Lower leg skin (tissue), 3 donors: ENCODE measurements at regions not wholly inside any gene's neighbourhood (a gene's known extent, or its start where the extent isn't known, plus 50 kb on each side); places are given as distances from the start of the nearest gene placed in this dataset.
"Not testable (repeated sequence)": the region's sequence is repeated elsewhere in the genome, so short reads cannot be mapped to it uniquely, and the experiment has no call there.

Experiments used
- DNase-seq, 2 donors: peaks; one replicate each; pipeline ENCODE4 v3.0.0-alpha.2; 2019; ENCODE audit warnings: low spot score in 2 of 2
- H3K4me3 ChIP-seq: fragments of 200-600 bp; sonication (generic); 2 replicates; pipeline ENCODE4 v1.5.1; 2017; ENCODE audit warnings: mild to moderate bottlenecking, low read depth; ENCODE audit not compliant: poor library complexity, severe bottlenecking
- WGBS, 2 donors: methylation state at CpG; one replicate each; pipeline ENCODE4 v1.1.5; 2018; 5-methylcytosine and 5-hydroxymethylcytosine counted together
- intact Hi-C: fragments of 100-400 bp; cut with DNase I; formaldehyde crosslinking; loops from one replicate; pipeline ENCODE4 v1.15.0; 2023; ENCODE audit warnings: low total_unique reads

DNA sequence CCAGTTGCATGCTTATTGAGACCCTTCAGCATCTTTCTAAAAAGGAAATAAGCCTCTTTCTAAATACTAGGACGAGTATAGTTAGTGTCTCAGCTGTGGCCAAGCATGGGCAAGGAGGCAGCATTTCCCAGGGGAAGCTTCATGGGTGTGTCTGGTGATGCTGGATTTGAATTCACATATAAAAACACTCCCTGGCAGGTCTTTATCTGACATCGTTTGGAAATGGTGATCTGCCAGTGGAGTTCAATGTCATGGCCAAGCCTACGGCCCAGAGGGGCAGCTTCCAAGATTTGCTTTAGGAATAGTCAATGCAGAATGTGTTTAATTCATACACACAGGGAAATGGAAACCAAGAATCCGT is 94.7 kb downstream of the SRGAP2 start:
- DNase-seq, H3K4me3 ChIP-seq, intact Hi-C loops: not testable (repeated sequence)
- WGBS, 2 donors = 33% methylated on average over 1 of the region's 4 CpGs

GRCh38 chr1:206299181-206299791 is 95.9 kb downstream of the SRGAP2 start:
- intact Hi-C loops, H3K4me3 ChIP-seq, DNase-seq: not testable (repeated sequence)
- 100% methylated on average over 1 to 2 of the region's 5 CpGs for WGBS, 2 donors

GRCh38 chr1:206299942-206300341 is 96.6 kb downstream of the SRGAP2 start:
- WGBS, 2 donors = no CpG with 5 or more reads among the region's 2 CpGs
- intact Hi-C loops, H3K4me3 ChIP-seq, DNase-seq: not testable (repeated sequence)

DNA sequence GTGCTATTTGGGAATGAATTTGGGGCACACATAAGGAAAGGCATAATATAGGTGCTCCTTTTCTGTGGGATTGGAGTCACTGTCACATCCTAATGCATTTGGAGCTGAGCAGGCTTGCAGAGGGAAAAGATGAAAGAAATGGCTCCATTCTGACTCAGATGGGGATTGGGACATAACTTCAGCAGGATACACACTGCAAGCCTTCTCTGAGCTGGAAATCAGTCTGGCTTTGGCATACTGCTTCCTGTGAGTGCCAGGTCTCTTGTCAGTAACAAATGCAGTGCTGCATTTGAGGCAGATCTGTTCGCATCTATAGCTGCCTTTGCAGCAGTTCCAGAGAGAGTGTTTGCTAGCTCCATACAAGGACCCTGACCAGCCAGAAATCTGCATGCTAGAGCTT is 98.7 kb downstream of the SRGAP2 start:
- intact Hi-C loops, DNase-seq, H3K4me3 ChIP-seq: not testable (repeated sequence)
- no CpG with 5 or more reads among the region's 1 CpG for WGBS, 2 donors

DNA sequence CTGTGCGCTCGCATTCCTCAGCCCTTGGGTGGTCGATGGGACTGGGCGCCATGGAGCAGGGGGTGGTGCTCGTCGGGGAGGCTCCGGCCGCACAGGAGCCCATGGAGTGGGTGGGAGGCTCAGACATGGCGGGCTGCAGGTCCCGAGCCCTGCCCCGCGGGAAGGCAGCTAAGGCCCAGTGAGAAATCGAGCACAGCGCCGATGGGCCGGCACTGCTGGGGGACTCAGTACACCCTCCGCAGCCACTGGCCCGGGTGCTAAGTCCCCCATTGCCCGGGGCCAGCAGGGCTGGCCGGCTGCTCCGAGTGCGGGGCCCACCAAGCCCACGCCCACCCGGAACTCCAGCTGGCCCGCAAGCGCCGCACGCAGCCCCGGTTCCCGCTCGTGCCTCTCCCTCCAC is 104.1 kb downstream of the SRGAP2 start:
- DNase-seq, H3K4me3 ChIP-seq, intact Hi-C loops: not testable (repeated sequence)
- 91 to 100% methylated on average over 8 to 12 of the region's 31 CpGs for WGBS, 2 donors

DNA sequence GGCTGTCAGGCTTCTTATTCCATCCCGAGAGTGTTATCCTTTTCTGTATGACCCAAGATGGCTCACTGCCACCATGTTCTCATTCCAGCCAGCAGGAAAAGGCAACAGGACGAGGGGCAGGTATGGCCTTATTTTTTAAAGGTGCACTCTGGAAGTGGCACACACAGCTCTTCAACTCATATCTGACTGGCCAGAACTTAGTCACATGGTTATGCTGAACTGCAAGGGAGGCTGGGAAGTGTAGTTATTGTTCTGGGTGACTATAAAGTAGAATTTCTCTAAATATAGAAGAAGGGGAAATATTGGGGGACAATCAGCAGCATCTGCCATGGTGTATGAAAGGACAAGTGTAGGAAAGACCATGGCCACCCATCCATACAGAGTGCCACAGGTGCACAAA is 107.6 kb downstream of the SRGAP2 start:
- intact Hi-C loops, DNase-seq, H3K4me3 ChIP-seq: not testable (repeated sequence)
- no CpG with 5 or more reads among the region's 2 CpGs for WGBS, 2 donors

DNA sequence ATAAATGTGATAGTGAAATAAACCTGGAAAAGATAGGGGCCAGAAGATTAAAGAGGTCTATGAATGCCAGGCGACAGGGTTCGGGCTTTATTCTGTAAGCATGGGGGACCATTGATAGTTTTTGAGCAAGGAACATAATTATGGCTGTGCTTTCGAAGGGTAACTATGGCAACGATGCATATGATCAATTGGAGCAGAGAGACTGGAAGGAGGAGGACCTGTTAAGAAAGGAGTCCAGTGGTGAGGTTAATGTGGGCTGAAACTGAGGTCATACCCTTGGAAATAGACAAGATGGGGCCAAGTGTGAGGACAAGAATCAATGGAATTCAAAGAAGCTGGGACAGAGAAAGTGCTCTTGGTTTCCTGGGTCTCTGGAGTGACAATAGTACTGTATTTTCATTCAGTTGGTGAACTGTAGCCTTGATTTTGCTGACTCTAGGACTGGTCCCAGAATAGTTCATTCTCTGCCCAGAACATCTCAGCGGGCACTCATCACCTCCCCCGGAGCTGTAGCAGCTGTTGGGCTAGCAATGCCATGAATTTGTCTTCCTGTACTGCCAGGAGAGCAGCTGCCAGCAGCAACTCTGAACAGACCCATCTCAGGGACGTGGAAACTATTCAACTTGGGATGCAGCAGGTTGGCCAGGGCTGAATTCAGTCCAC is 108.4 kb downstream of the SRGAP2 start:
- intact Hi-C loops, DNase-seq, H3K4me3 ChIP-seq: not testable (repeated sequence)
- WGBS, 2 donors = no CpG with 5 or more reads among the region's 7 CpGs

DNA sequence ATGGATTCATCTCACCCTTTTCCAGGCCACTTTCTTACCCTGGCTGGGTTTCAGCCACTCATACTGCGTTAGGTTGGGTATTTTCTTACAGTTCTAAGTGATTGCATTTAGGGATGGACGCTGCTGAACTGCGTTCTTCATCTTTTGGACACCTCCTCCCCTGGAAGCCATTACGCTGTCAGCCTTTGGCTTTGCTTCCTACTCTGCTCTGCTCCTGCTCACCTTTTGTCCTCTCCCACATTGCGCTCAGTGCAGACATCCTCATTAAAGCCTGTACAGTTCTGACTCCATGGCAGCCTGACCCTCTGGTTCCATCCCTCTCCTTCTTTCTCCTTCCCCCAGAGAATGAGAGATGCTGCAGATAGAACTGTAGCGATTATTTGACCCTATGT is 108.9 kb downstream of the SRGAP2 start:
- 74 to 87% methylated on average over 5 to 6 of the region's 6 CpGs for WGBS, 2 donors
- DNase-seq, H3K4me3 ChIP-seq, intact Hi-C loops: not testable (repeated sequence)

DNA sequence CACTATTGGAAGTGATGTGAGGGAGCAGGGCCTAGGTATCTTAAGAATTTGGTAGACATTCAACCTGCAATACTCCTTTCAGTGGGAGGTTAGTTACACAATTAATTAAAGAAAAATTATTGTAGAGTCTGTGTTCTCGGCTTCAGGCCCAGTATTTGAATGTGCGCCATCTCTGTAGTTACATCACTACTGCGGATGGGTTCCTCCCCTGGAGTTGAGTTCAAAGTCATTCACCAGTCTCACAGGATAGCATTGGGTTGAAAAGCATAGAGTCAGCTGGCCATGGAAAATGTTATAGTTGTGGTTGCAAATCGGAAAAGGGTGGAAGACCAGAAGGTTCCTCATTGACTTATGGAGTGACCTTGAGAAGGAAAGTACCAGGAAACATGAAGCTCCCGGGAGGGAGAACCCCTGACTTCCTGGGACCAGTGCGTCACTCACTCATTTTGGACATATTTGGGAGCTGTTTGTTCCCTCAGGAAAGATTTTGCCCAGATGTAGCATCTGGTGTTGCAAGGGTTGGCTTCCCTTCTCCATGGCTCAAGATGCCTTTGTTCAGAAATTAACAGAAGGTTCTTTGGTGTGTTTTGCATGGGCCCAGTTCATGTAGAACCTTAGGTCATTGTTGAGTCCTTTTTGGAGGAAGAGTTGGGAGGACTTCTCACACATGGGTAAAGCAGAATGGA is 111.8 kb downstream of the SRGAP2 start:
- intact Hi-C loops, DNase-seq: not testable (repeated sequence)
- no CpG with 5 or more reads among the region's 6 CpGs for WGBS, 2 donors

DNA sequence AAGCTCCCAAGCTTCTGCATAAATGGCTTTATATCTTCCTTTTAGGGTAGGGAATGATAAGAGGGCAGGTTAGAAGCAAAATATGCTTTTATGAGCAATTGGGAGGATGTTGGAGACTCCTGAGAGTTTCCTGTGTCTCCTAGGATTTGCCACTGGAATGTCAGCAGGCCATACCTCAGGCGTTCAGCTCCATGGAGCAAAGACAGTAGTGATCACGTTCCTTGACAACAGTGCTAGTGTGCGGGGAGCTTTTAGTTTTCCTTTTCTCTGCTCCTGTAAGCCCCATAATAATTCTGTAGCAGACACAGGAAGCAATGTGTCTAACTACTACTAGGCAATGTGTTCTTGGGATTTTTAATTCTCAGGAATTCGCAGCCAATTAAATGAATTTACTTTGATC is 113.6 kb downstream of the SRGAP2 start:
- H3K4me3 ChIP-seq, intact Hi-C loops, DNase-seq: not testable (repeated sequence)
- no CpG with 5 or more reads among the region's 4 CpGs for WGBS, 2 donors

More for the DNA sequence above, 111.8 kb downstream of the SRGAP2 start:
- not testable (repeated sequence) for H3K4me3 ChIP-seq

GRCh38 chr1:206317878-206318514 is 114.7 kb downstream of the SRGAP2 start:
- H3K4me3 ChIP-seq, DNase-seq, intact Hi-C loops: not testable (repeated sequence)
- 56 to 60% methylated on average over 3 of the region's 5 CpGs for WGBS, 2 donors

DNA sequence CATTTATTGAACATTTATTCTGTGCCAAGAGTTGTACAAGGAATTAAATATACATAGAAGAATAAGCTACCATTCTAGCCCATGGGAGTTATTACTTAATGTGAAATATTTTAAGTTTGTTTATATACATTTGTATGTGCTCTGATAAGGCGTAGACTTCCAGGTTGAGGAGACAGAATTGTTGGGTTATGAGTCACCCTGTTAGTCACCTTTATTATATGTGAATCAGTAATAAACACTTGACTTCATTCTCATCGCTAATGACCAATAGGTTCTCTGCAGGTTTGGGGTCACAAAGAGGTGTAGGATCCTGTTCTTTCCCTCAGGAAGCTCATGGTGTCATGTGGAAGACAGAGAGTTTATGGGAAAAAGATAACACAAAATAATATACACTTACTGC is 116.9 kb downstream of the SRGAP2 start:
- H3K4me3 ChIP-seq, DNase-seq, intact Hi-C loops: not testable (repeated sequence)
- no CpG with 5 or more reads among the region's 2 CpGs for WGBS, 2 donors

DNA sequence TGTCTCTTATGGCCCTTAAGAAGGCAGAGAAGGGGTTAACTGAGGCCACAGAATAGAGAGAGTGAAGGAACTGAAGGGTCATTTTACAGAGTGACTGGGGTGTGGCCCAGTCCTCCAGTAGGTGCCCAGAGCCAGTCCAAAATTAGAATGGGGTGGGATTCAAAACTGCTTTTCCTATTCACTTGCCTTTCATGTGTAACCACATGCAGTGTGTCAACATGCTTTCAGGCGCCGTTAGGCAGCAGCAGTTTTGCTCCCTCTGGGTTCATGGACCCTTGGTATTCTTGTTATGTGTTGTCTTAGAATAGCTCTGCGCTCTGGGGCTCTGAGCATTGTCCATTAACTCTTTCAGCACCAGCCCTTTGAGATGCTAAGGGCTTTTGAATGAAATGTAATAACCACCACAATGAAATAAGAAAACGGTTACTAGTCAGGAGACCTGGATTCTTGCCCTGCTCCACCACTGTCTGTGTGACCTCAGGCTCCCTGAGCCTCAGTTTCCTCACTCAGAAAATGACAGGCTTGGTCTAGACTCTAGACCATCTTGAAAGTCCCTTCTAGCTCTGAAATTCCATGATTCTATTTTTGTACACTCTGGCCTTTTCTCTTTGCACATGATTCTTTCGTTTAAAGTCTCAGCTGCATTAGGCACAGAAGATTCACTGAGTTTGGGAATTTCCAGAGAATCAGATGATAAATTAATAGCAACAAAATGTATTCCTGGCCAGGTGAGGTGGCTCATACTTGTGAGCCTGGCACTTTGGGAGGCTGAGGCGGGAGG is 123.0 kb downstream of the SRGAP2 start:
- intact Hi-C loops, DNase-seq: not testable (repeated sequence)
- WGBS, 2 donors = 43% methylated on average over 3 to 5 of the region's 6 CpGs

GRCh38 chr1:206331597-206331996 is 128.3 kb downstream of the SRGAP2 start:
- WGBS, 2 donors = 100% methylated on average over 1 of the region's 5 CpGs
- intact Hi-C loops, DNase-seq, H3K4me3 ChIP-seq: not testable (repeated sequence)

More for the DNA sequence above, 123.0 kb downstream of the SRGAP2 start:
- not testable (repeated sequence) for H3K4me3 ChIP-seq
